CD4-positive, alpha-beta T cell (primary cell): ENCODE measurements at regions not wholly inside any gene's neighbourhood (a gene's known extent, or its start where the extent isn't known, plus 50 kb on each side); places are given as distances from the start of the nearest gene placed in this dataset.

Experiments used
- ATAC-seq: fragments of 200-7000 bp; cut with Tn5 transposase; one replicate; pipeline ENCODE4 v1.10.0; 2022; ENCODE audit warnings: mild to moderate bottlenecking; ENCODE audit not compliant: poor library complexity
- CTCF ChIA-PET: fragments of 350-600 bp; sonication (Branson Sonifier 250); formaldehyde crosslinking; loops from one replicate; lab custom pipeline; 2021; ENCODE audit warnings: antibody characterized with exemption, inconsistent platforms; lab: Charles Lee
- POLR2A ChIA-PET: fragments of 350-600 bp; sonication (Branson Sonifier 250); formaldehyde crosslinking; loops from one replicate; lab custom pipeline; 2021; ENCODE audit warnings: antibody characterized with exemption, inconsistent platforms; lab: Charles Lee
- DNase-seq, 14 experiments: peaks; one replicate each; pipeline ENCODE4 v3.0.0-alpha.2; 2013 to 2020; ENCODE audit warnings: mixed read lengths in 2 of 14
- H3K27ac ChIP-seq, 2 donors: one replicate each; pipeline versions ENCODE4 v1.5.1 to v1.7.0; 2013; ENCODE audit warnings: low read length in 2 of 2, low read depth in 1 of 2, mild to moderate bottlenecking in 1 of 2
- H3K27me3 ChIP-seq, 2 experiments: 1 replicate in 1 of 2; 2 replicates in 1 of 2; pipeline versions ENCODE4 v1.6.1 to v1.7.0; 2013; ENCODE audit warnings: low read length in 2 of 2, control low read depth in 1 of 2, mild to moderate bottlenecking in 1 of 2, moderate library complexity in 1 of 2; ENCODE audit not compliant: insufficient read depth in 2 of 2, control insufficient read depth in 1 of 2
- H3K36me3 ChIP-seq: one replicate; pipeline ENCODE4 v1.6.1; 2013; ENCODE audit warnings: low read length, control low read depth; ENCODE audit not compliant: insufficient read depth
- H3K4me1 ChIP-seq: one replicate; pipeline ENCODE4 v1.6.1; 2013; ENCODE audit warnings: low read length, control low read depth; ENCODE audit not compliant: insufficient read depth
- H3K4me3 ChIP-seq: one replicate; pipeline ENCODE4 v1.5.1; 2013; ENCODE audit warnings: mild to moderate bottlenecking, low read length, moderate library complexity
- H3K9me3 ChIP-seq, 2 experiments: 1 replicate in 1 of 2; 2 replicates in 1 of 2; pipeline versions ENCODE4 v1.6.1 to v1.7.0; 2013; ENCODE audit warnings: low read length in 2 of 2, mild to moderate bottlenecking in 2 of 2, control low read depth in 1 of 2, moderate library complexity in 1 of 2; ENCODE audit not compliant: control insufficient read depth in 1 of 2, insufficient read depth in 1 of 2
- H3K27ac Mint-ChIP-seq: one replicate; pipeline ENCODE4 v1.8.0; 2020; ENCODE audit warnings: mixed read lengths
- H3K27me3 Mint-ChIP-seq: one replicate; pipeline ENCODE4 v1.8.0; 2021; ENCODE audit warnings: mixed read lengths
- H3K36me3 Mint-ChIP-seq: one replicate; pipeline ENCODE4 v1.8.0; 2021; ENCODE audit warnings: low read depth, mixed read lengths
- H3K4me1 Mint-ChIP-seq: one replicate; pipeline ENCODE4 v1.8.0; 2021; ENCODE audit warnings: low read depth, mixed read lengths
- H3K4me3 Mint-ChIP-seq: one replicate; pipeline ENCODE4 v1.8.0; 2020; ENCODE audit warnings: mild to moderate bottlenecking, mixed read lengths
- H3K9me3 Mint-ChIP-seq: one replicate; pipeline ENCODE4 v1.8.0; 2020; ENCODE audit warnings: mixed read lengths
- CTCF ChIP-seq: fragments of 200-600 bp; IDR thresholded peaks from one replicate; pipeline ENCODE4 v1.8.0; 2022; ENCODE audit warnings: antibody characterized with exemption, mild to moderate bottlenecking
- intact Hi-C, 2 experiments: fragments of 100-400 bp; cut with DNase I in 1 of 2; cut with micrococcal nuclease in 1 of 2; formaldehyde crosslinking; loops; one replicate each; pipeline versions ENCODE4 v1.15.1 to v1.9.0; 2023 to 2025; cut with DNase I, micrococcal nuclease

GRCh38 chr2:235343156-235343774, 150.6 kb upstream of the AGAP1 start:
- no peaks in the 10 kb centered on the region for H3K4me1 Mint-ChIP-seq
- ATAC-seq, result no peak
- peaks cover 7% of the 10 kb centered on the region for H3K9me3 Mint-ChIP-seq
- no peaks in the 10 kb centered on the region for H3K36me3 Mint-ChIP-seq
- ChIA-PET POLR2A (no interaction called here), CTCF (no interaction called here)
- Histone ChIP-seq H3K4me1 (no peaks in the 10 kb centered on the region), H3K9me3 (peaks cover 0 to 23% of the 10 kb centered on the region in 2 experiments), H3K36me3 (no peaks in the 10 kb centered on the region), H3K27ac (no peak overlapping the region), H3K4me3 (no peak overlapping the region), H3K27me3 (peaks cover 0 to 10% of the 10 kb centered on the region in 2 experiments)
- H3K4me3 Mint-ChIP-seq, result no peak overlapping the region
- H3K27me3 Mint-ChIP-seq, result peaks cover 9% of the 10 kb centered on the region
- no peak for TF ChIP-seq CTCF
- no peak overlapping the region for H3K27ac Mint-ChIP-seq
- intact Hi-C loops, result no loop called here
- no peak for DNase-seq

- H3K27ac Mint-ChIP-seq, result no peak overlapping the region
- CTCF ChIA-PET, result no interaction called here
- POLR2A ChIA-PET, result no interaction called here
- Histone ChIP-seq H3K27me3 (peaks cover 0 to 12% of the 10 kb centered on the region in 2 experiments), H3K36me3 (no peaks in the 10 kb centered on the region), H3K4me1 (no peaks in the 10 kb centered on the region), H3K27ac (no peak overlapping the region), H3K9me3 (peaks cover 0 to 23% of the 10 kb centered on the region in 2 experiments), H3K4me3 (no peak overlapping the region)
- DNase-seq (no peak), ATAC-seq (no peak)
- H3K9me3 Mint-ChIP-seq, result peaks cover 3% of the 10 kb centered on the region
- H3K36me3 Mint-ChIP-seq, result no peaks in the 10 kb centered on the region
- no peak overlapping the region for H3K4me3 Mint-ChIP-seq
- intact Hi-C loops, result no loop called here
- no peaks in the 10 kb centered on the region for H3K4me1 Mint-ChIP-seq
- peaks cover 9% of the 10 kb centered on the region for H3K27me3 Mint-ChIP-seq
- no peak for TF ChIP-seq CTCF
Measured at GRCh38 chr2:235343869-235344268, 150.0 kb upstream of the AGAP1 start.

- no peaks in the 10 kb centered on the region for H3K4me1 Mint-ChIP-seq
- peaks cover 24% of the 10 kb centered on the region for H3K27me3 Mint-ChIP-seq
- POLR2A ChIA-PET, result no interaction called here
Measured at GRCh38 chr2:235345745-235346144, 148.1 kb upstream of the AGAP1 start.

More at GRCh38 chr2:235345745-235346144, 148.1 kb upstream of the AGAP1 start:
- CTCF ChIA-PET, result no interaction called here
- Histone ChIP-seq H3K27ac (no peak overlapping the region), H3K4me3 (no peak overlapping the region), H3K9me3 (peaks cover 0 to 23% of the 10 kb centered on the region in 2 experiments), H3K27me3 (peaks cover 0 to 12% of the 10 kb centered on the region in 2 experiments), H3K36me3 (no peaks in the 10 kb centered on the region), H3K4me1 (no peaks in the 10 kb centered on the region)
- no peaks in the 10 kb centered on the region for H3K36me3 Mint-ChIP-seq
- no peaks in the 10 kb centered on the region for H3K9me3 Mint-ChIP-seq
- no peak overlapping the region for H3K4me3 Mint-ChIP-seq
- TF ChIP-seq CTCF, result no peak
- ATAC-seq (no peak), DNase-seq (no peak)
- no peak overlapping the region for H3K27ac Mint-ChIP-seq
- intact Hi-C loops, result no loop called here
